NT2/D1 (cell line): ENCODE measurements at regions not wholly inside any gene's neighbourhood (a gene's known extent, or its start where the extent isn't known, plus 50 kb on each side); places are given as distances from the start of the nearest gene placed in this dataset.

ENCODE experiments used
- SUZ12 ChIP-seq: IDR thresholded peaks from 2 replicates; pipeline ENCODE4 v1.6.1; 2011; ENCODE audit not compliant: insufficient read length, insufficient read depth; ENCODE audit errors: extremely low read depth
- YY1 ChIP-seq: IDR thresholded peaks from 2 replicates; pipeline ENCODE4 v1.6.1; 2011; ENCODE audit not compliant: insufficient read length, insufficient read depth
- ZNF274 ChIP-seq: IDR thresholded peaks from 2 replicates; pipeline ENCODE4 v1.6.1; 2011; ENCODE audit warnings: mild to moderate bottlenecking, low read depth, low read length

DNA sequence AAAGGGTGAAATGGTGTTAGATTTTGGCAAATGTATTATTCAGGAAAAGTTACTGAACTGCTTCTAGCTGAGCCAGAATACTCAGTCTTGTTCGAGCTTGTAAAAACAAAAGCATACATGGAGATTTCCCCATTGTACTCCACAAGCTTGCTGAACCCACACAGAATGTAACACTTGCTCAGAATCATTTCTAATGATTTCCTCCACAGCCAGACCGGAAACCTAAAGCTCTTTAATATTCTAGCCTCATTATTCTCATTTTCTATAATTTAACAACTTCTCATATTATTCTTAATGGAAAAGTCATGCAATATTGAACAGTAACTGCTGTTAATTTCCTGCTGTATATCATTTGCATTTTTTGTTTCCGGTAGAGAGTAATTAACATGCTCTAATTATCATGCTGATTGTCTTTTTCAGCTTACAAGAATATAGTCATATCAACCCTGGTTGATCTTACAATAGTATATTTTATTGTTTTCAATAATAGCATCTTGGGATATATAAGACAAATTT lies 1387.5 kb upstream of the EYS start:
- TF ChIP-seq SUZ12 (no peak), YY1 (no peak), ZNF274 (no peak)
